A673 (cell line): ENCODE measurements at regions not wholly inside any gene's neighbourhood (a gene's known extent, or its start where the extent isn't known, plus 50 kb on each side); places are given as distances from the start of the nearest gene placed in this dataset.

ENCODE experiments used
- CTCF ChIP-seq: fragments of 300-800, 200-600 bp; sonication (generic); conservative IDR thresholded peaks from 2 replicates; pipeline ENCODE4 v1.5.1; 2017; ENCODE audit warnings: low read depth, mild to moderate bottlenecking, antibody characterized with exemption, low read length, moderate library complexity, mixed read lengths
- EZH2 ChIP-seq: fragments of 200-600 bp; sonication (generic); IDR thresholded peaks from 2 replicates; pipeline ENCODE4 v1.6.1; 2017; ENCODE audit warnings: borderline replicate concordance, low read depth, mild to moderate bottlenecking, mixed read lengths, antibody characterized with exemption, low read length; ENCODE audit not compliant: poor library complexity, severe bottlenecking

GRCh38 chr7:24462117-24462516 is 111.1 kb upstream of the PALS2 start:
- TF ChIP-seq CTCF (no peak), EZH2 (no peak)
